HepG2 (cell line): ENCODE measurements at regions not wholly inside any gene's neighbourhood (a gene's known extent, or its start where the extent isn't known, plus 50 kb on each side); places are given as distances from the start of the nearest gene placed in this dataset.

ENCODE experiments used
- ATAC-seq: fragments of 200-7000 bp; cut with Tn5 transposase; 3 replicates; pipeline ENCODE4 v1.9.1; 2020; ENCODE audit warnings: mild to moderate bottlenecking, moderate library complexity
- BruUV-seq: library from RNA; stranded (reverse); fragments of 400-500 nt; replicated peaks from 2 replicates; lab custom pipeline; 2021; lab: Mats Ljungman, UMichigan
- CTCF ChIA-PET: fragments of 300-600 bp; formaldehyde crosslinking; extraction: SDS; loops from one replicate; lab custom pipeline; 2021; ENCODE audit warnings: low total read pairs, inconsistent platforms, low intra/inter-chr PET ratio; lab: Yijun Ruan, JAX
- POLR2A ChIA-PET: fragments of 350-600 bp; sonication (Branson Sonifier 250); formaldehyde crosslinking; loops from one replicate; lab custom pipeline; 2020; ENCODE audit warnings: antibody characterized with exemption, inconsistent platforms; lab: Yijun Ruan, JAX
- DNase-seq: peaks from one replicate; pipeline ENCODE4 v3.0.0-alpha.2; 2015; ENCODE audit warnings: low spot score
- FAIRE-seq: peaks from 3 replicates; lab custom pipeline; 2011; peaks lifted over from hg19 to GRCh38; lab: Jason Lieb, UNC
- H2AFZ ChIP-seq: one replicate; pipeline ENCODE4 v1.6.1; 2011; ENCODE audit warnings: low read length, inconsistent platforms
- H3K27ac ChIP-seq: fragments of 300-600 bp; 3 replicates; pipeline ENCODE4 v1.8.0; 2011; ENCODE audit warnings: mixed run types, mild to moderate bottlenecking, mixed read lengths, low read length, inconsistent platforms; ENCODE audit not compliant: insufficient read depth; ENCODE audit errors: extremely low read length
- H3K27me3 ChIP-seq, 2 experiments: fragments of 200-600 bp in 1 of 2; 2 replicates in 1 of 2; 3 replicates in 1 of 2; pipeline versions ENCODE4 v1.6.0 to v1.8.0; 2011; ENCODE audit warnings: low read length in 2 of 2, mild to moderate bottlenecking in 2 of 2, moderate library complexity in 2 of 2, inconsistent platforms in 1 of 2; ENCODE audit not compliant: insufficient read depth in 2 of 2, control insufficient read depth in 1 of 2
- H3K36me3 ChIP-seq, 2 experiments: fragments of 200-600 bp in 1 of 2; replicated peaks in 1 of 2; 2 replicates in 1 of 2; 3 replicates in 1 of 2; pipeline versions ENCODE4 v1.5.1 to v1.8.0; 2011; ENCODE audit warnings: low read length in 2 of 2, inconsistent platforms in 1 of 2; ENCODE audit not compliant: insufficient read depth in 2 of 2, control insufficient read depth in 1 of 2
- H3K4me1 ChIP-seq: 2 replicates; pipeline ENCODE4 v1.5.1; 2012; ENCODE audit warnings: low read length, inconsistent platforms; ENCODE audit not compliant: insufficient read depth
- H3K4me2 ChIP-seq: 2 replicates; pipeline ENCODE4 v1.6.0; 2011; ENCODE audit warnings: low read depth, low read length, inconsistent platforms
- H3K4me3 ChIP-seq, 3 experiments: fragments of 200-600 bp in 1 of 3; sonication (generic), shearing (Covaris generic) in 1 of 3; replicated peaks in 1 of 3; 2 replicates each; pipeline ENCODE4 v1.5.1; 2011 to 2016; ENCODE audit warnings: low read length in 3 of 3, inconsistent platforms in 2 of 3, low read depth in 2 of 3, mild to moderate bottlenecking in 2 of 3, control low read depth in 1 of 3, mixed read lengths in 1 of 3; ENCODE audit not compliant: insufficient read depth in 1 of 3
- H3K79me2 ChIP-seq: one replicate; pipeline ENCODE4 v1.6.1; 2011; ENCODE audit warnings: low read length, inconsistent platforms; ENCODE audit not compliant: insufficient read depth
- H3K9ac ChIP-seq: 2 replicates; pipeline ENCODE4 v1.6.0; 2011; ENCODE audit warnings: mild to moderate bottlenecking, low read depth, low read length, inconsistent platforms; ENCODE audit not compliant: insufficient read depth
- H3K9me3 ChIP-seq: 2 replicates; pipeline ENCODE4 v1.5.1; 2012; ENCODE audit warnings: mild to moderate bottlenecking, low read length
- H4K20me1 ChIP-seq: 2 replicates; pipeline ENCODE4 v1.6.0; 2011; ENCODE audit warnings: inconsistent platforms, mild to moderate bottlenecking, low read length, moderate library complexity; ENCODE audit not compliant: insufficient read depth
- CBX2 ChIP-seq, 2 experiments: fragments of 200-600 bp in 1 of 2; sonication (generic); formaldehyde crosslinking in 1 of 2; IDR thresholded peaks; 2 replicates each; pipeline versions ENCODE4 v1.7.0 to v1.8.1; 2018 to 2022; ENCODE audit warnings: low read depth in 2 of 2, low read length in 1 of 2, mild to moderate bottlenecking in 1 of 2, missing genetic modification reagents in 1 of 2
- CHCHD3 ChIP-seq: sonication (generic); formaldehyde crosslinking; IDR thresholded peaks from 2 replicates; pipeline ENCODE4 v1.8.0; 2022; ENCODE audit warnings: mild to moderate bottlenecking, missing genetic modification reagents, moderate library complexity
- CREB1 ChIP-seq, 2 experiments: fragments of 450-650 bp in 1 of 2; IDR thresholded peaks; 2 replicates each; pipeline ENCODE4 v1.6.1; 2016 to 2017; ENCODE audit warnings: control low read depth in 1 of 2, mild to moderate bottlenecking in 1 of 2, missing compliant biosample characterization in 1 of 2, missing genetic modification characterization in 1 of 2
- DR1 ChIP-seq: sonication (generic); formaldehyde crosslinking; IDR thresholded peaks from 2 replicates; pipeline ENCODE4 v1.8.0; 2021; ENCODE audit warnings: mild to moderate bottlenecking, missing genetic modification reagents, inconsistent platforms
- KDM1A ChIP-seq: IDR thresholded peaks from 2 replicates; pipeline ENCODE4 v1.6.1; 2016; ENCODE audit warnings: missing compliant biosample characterization
- MATR3 ChIP-seq: sonication (generic); formaldehyde crosslinking; IDR thresholded peaks from 2 replicates; pipeline ENCODE4 v1.4.0; 2020; ENCODE audit warnings: missing genetic modification reagents
- PATZ1 ChIP-seq: sonication (generic); formaldehyde crosslinking; IDR thresholded peaks from 2 replicates; pipeline ENCODE4 v1.4.0; 2020; ENCODE audit warnings: missing genetic modification reagents
- SCMH1 ChIP-seq: sonication (generic); formaldehyde crosslinking; IDR thresholded peaks from 2 replicates; pipeline ENCODE4 v1.9.0; 2021; ENCODE audit warnings: missing genetic modification reagents, mild to moderate bottlenecking, borderline replicate concordance
- STAG1 ChIP-seq: sonication (generic); formaldehyde crosslinking; IDR thresholded peaks from 2 replicates; pipeline ENCODE4 v1.4.0; 2020; ENCODE audit warnings: missing genetic modification reagents
- ZBTB38 ChIP-seq: sonication (generic); formaldehyde crosslinking; IDR thresholded peaks from 2 replicates; pipeline ENCODE4 v1.5.1; 2020; ENCODE audit warnings: mild to moderate bottlenecking, missing genetic modification reagents
- ZNF275 ChIP-seq: sonication (generic); formaldehyde crosslinking; IDR thresholded peaks from 2 replicates; pipeline ENCODE4 v1.8.0; 2022; ENCODE audit warnings: missing genetic modification reagents, mild to moderate bottlenecking, inconsistent platforms, borderline replicate concordance
- ZNF788 ChIP-seq: sonication (generic); formaldehyde crosslinking; IDR thresholded peaks from 2 replicates; pipeline ENCODE4 v1.5.0; 2020; ENCODE audit warnings: mild to moderate bottlenecking, missing genetic modification reagents, borderline replicate concordance
- WGBS: methylation state at CpG from one replicate; pipeline ENCODE4 v1.1.6; 2017; ENCODE audit warnings: low lambda C conversion rate; 5-methylcytosine and 5-hydroxymethylcytosine counted together
- in situ Hi-C: cut with HindIII; loops from 2 replicates; pipeline ENCODE4 v1.10.0; 2017; ENCODE audit warnings: low pct_unique_long_range_greater_than_20kb; ENCODE audit not compliant: extremely low pct_ligation_motif_present
- intact Hi-C: fragments of 100-400 bp; cut with micrococcal nuclease; formaldehyde crosslinking; loops from one replicate; pipeline ENCODE4 v1.10.0; 2022; ENCODE audit not compliant: unreplicated experiment

- Histone ChIP-seq H3K4me3 (no peak overlapping the region), H2AFZ (no peak overlapping the region), H3K27ac (no peak overlapping the region), H3K27me3 (peaks cover 1 to 16% of the 10 kb centered on the region in 2 experiments; a peak in 2 of 5 replicates), H3K4me2 (no peak overlapping the region), H3K79me2 (no peaks in the 10 kb centered on the region), H4K20me1 (no peaks in the 10 kb centered on the region), H3K4me1 (no peaks in the 10 kb centered on the region), H3K36me3 (no peaks in the 10 kb centered on the region), H3K9me3 (no peaks in the 10 kb centered on the region), H3K9ac (no peak overlapping the region)
- BruUV-seq = no TSS peak
- ChIA-PET POLR2A (no interaction called here), CTCF (no interaction called here)
- intact Hi-C loops (no loop called here), in situ Hi-C loops (no loop called here)
- ATAC-seq (no peak), FAIRE-seq (no peak), DNase-seq (no peak)
- no peak for TF ChIP-seq STAG1 (CRISPR knock-in tag)
- no peak for TF ChIP-seq ZBTB38 (CRISPR knock-in tag)
- no peak for TF ChIP-seq ZNF788 (CRISPR knock-in tag)
- no peak for TF ChIP-seq SCMH1 (CRISPR knock-in tag)
- no peak for TF ChIP-seq MATR3
- no peak for TF ChIP-seq CBX2 (IDR thresholded peaks at IDR 0.05; ENCODE audit: low read depth, low read length)
- no peak for TF ChIP-seq CBX2 (CRISPR knock-in tag; IDR thresholded peaks at IDR 0.05; ENCODE audit: low read depth)
- no peak for TF ChIP-seq CREB1 (IDR thresholded peaks at IDR 0.05)
- no peak for TF ChIP-seq CREB1 (CRISPR knock-in tag; IDR thresholded peaks at IDR 0.05)
- TF ChIP-seq PATZ1 (CRISPR knock-in tag) = no peak
- no peak for TF ChIP-seq ZNF275 (CRISPR knock-in tag)
- no peak for TF ChIP-seq DR1 (CRISPR knock-in tag)
- no peak for TF ChIP-seq CHCHD3
- TF ChIP-seq KDM1A (CRISPR knock-in tag) = no peak
- 68% methylated on average over 8 of the region's 8 CpGs for WGBS
Observed at GRCh38 chr10:124193309-124193696, 99.9 kb upstream of the CHST15 start.
